H9 (cell line): ENCODE measurements at regions not wholly inside any gene's neighbourhood (a gene's known extent, or its start where the extent isn't known, plus 50 kb on each side); places are given as distances from the start of the nearest gene placed in this dataset.

ENCODE experiments used
- DNase-seq: peaks from one replicate; pipeline ENCODE4 v3.0.0-alpha.2; 2017
- H2AFZ ChIP-seq: one replicate; pipeline ENCODE4 v1.6.1; 2013; ENCODE audit warnings: mild to moderate bottlenecking, low read length, control low read depth, moderate library complexity
- H2AK5ac ChIP-seq: 2 replicates; pipeline ENCODE4 v1.6.1; 2013; ENCODE audit warnings: low read length, control low read depth, mixed read lengths; ENCODE audit not compliant: insufficient read length
- H2BK120ac ChIP-seq: one replicate; pipeline ENCODE4 v1.6.1; 2013; ENCODE audit warnings: low read depth, mild to moderate bottlenecking, low read length, control low read depth, inconsistent platforms; ENCODE audit not compliant: poor library complexity, severe bottlenecking
- H2BK12ac ChIP-seq: 2 replicates; pipeline ENCODE4 v1.6.1; 2013; ENCODE audit warnings: low read length, control low read depth, mixed read lengths, low read depth; ENCODE audit not compliant: insufficient read length
- H2BK15ac ChIP-seq: 2 replicates; pipeline ENCODE4 v1.6.1; 2013; ENCODE audit warnings: low read depth, low read length, control low read depth
- H2BK20ac ChIP-seq: one replicate; pipeline ENCODE4 v1.6.1; 2013; ENCODE audit warnings: low read depth, mild to moderate bottlenecking, low read length, control low read depth, inconsistent platforms; ENCODE audit not compliant: poor library complexity, severe bottlenecking
- H2BK5ac ChIP-seq: 2 replicates; pipeline ENCODE4 v1.6.1; 2013; ENCODE audit warnings: low read length, control low read depth, mixed read lengths; ENCODE audit not compliant: insufficient read length
- H3K14ac ChIP-seq: 2 replicates; pipeline ENCODE4 v1.6.1; 2013; ENCODE audit warnings: low read length, control low read depth; ENCODE audit not compliant: insufficient read depth
- H3K18ac ChIP-seq: 2 replicates; pipeline ENCODE4 v1.6.1; 2013; ENCODE audit warnings: low read depth, mild to moderate bottlenecking, mixed read lengths, low read length, control low read depth; ENCODE audit not compliant: insufficient read length
- H3K23ac ChIP-seq: 2 replicates; pipeline ENCODE4 v1.6.1; 2013; ENCODE audit warnings: low read length, control low read depth, mixed read lengths, low read depth; ENCODE audit not compliant: insufficient read length
- H3K23me2 ChIP-seq: 2 replicates; pipeline ENCODE4 v1.6.1; 2013; ENCODE audit warnings: low read depth, mild to moderate bottlenecking, mixed read lengths, low read length, control low read depth; ENCODE audit not compliant: insufficient read length, poor library complexity, severe bottlenecking
- H3K27ac ChIP-seq: 2 replicates; pipeline ENCODE4 v1.5.1; 2013; ENCODE audit warnings: low read length, control low read depth, mixed read lengths, low read depth; ENCODE audit not compliant: insufficient read length
- H3K27me3 ChIP-seq: 2 replicates; pipeline ENCODE4 v1.6.1; 2013; ENCODE audit warnings: low read length, control low read depth, inconsistent platforms; ENCODE audit not compliant: insufficient read depth
- H3K4ac ChIP-seq: 2 replicates; pipeline ENCODE4 v1.6.1; 2013; ENCODE audit warnings: low read depth, mild to moderate bottlenecking, control low read depth, inconsistent platforms, low read length, moderate library complexity
- H3K4me1 ChIP-seq: 2 replicates; pipeline ENCODE4 v1.6.1; 2013; ENCODE audit warnings: low read length, control low read depth, inconsistent platforms; ENCODE audit not compliant: insufficient read depth
- H3K4me2 ChIP-seq: 2 replicates; pipeline ENCODE4 v1.6.1; 2013; ENCODE audit warnings: low read length, control low read depth, mixed read lengths; ENCODE audit not compliant: insufficient read length, insufficient read depth
- H3K56ac ChIP-seq: 2 replicates; pipeline ENCODE4 v1.6.1; 2013; ENCODE audit warnings: low read depth, mild to moderate bottlenecking, mixed read lengths, low read length, control low read depth; ENCODE audit not compliant: insufficient read length
- H3K79me1 ChIP-seq: 2 replicates; pipeline ENCODE4 v1.6.1; 2013; ENCODE audit warnings: low read depth, mild to moderate bottlenecking, moderate library complexity, low read length, control low read depth, inconsistent platforms; ENCODE audit not compliant: insufficient read depth, poor library complexity, severe bottlenecking
- H3K79me2 ChIP-seq: 2 replicates; pipeline ENCODE4 v1.6.1; 2013; ENCODE audit warnings: low read length, control low read depth, inconsistent platforms; ENCODE audit not compliant: insufficient read depth
- H3K9ac ChIP-seq: 2 replicates; pipeline ENCODE4 v1.6.1; 2013; ENCODE audit warnings: low read length, control low read depth, mixed read lengths; ENCODE audit not compliant: insufficient read length; ENCODE audit errors: extremely low read depth
- H3K9me3 ChIP-seq: one replicate; pipeline ENCODE4 v1.6.1; 2013; ENCODE audit warnings: low read depth, low read length, inconsistent platforms; ENCODE audit not compliant: control insufficient read depth
- H3T11ph ChIP-seq: one replicate; pipeline ENCODE4 v1.6.1; 2013; ENCODE audit warnings: mild to moderate bottlenecking, low read length, control low read depth, inconsistent platforms
- H4K20me1 ChIP-seq: one replicate; pipeline ENCODE4 v1.6.1; 2013; ENCODE audit not compliant: control insufficient read depth, insufficient read length, insufficient read depth
- H4K5ac ChIP-seq: 2 replicates; pipeline ENCODE4 v1.6.1; 2013; ENCODE audit warnings: low read depth, mild to moderate bottlenecking, mixed read lengths, low read length, control low read depth; ENCODE audit not compliant: insufficient read length
- H4K8ac ChIP-seq: replicated peaks from 2 replicates; pipeline ENCODE4 v1.6.1; 2013; ENCODE audit warnings: low read length, control low read depth, mixed read lengths, low read depth; ENCODE audit not compliant: insufficient read length
- H4K91ac ChIP-seq: 2 replicates; pipeline ENCODE4 v1.6.1; 2013; ENCODE audit warnings: low read depth, mild to moderate bottlenecking, moderate library complexity, mixed read lengths, low read length, control low read depth; ENCODE audit not compliant: insufficient read length
- H3K27ac Mint-ChIP-seq, 3 experiments: 2 replicates in 2 of 3; 3 replicates in 1 of 3; pipeline ENCODE4 v1.8.0; 2020 to 2021; ENCODE audit warnings: mixed read lengths in 3 of 3, mild to moderate bottlenecking in 1 of 3, moderate library complexity in 1 of 3
- H3K27me3 Mint-ChIP-seq: 2 replicates; pipeline ENCODE4 v1.8.0; 2021; ENCODE audit warnings: low read depth, mild to moderate bottlenecking, moderate library complexity, mixed read lengths
- H3K36me3 Mint-ChIP-seq, 3 experiments: 2 replicates in 2 of 3; 3 replicates in 1 of 3; pipeline ENCODE4 v1.8.0; 2020 to 2021; ENCODE audit warnings: low read depth in 3 of 3, mixed read lengths in 3 of 3; ENCODE audit not compliant: insufficient read depth in 1 of 3
- H3K4me1 Mint-ChIP-seq, 2 experiments: 2 replicates each; pipeline ENCODE4 v1.8.0; 2020; ENCODE audit warnings: mixed read lengths in 2 of 2
- H3K4me3 Mint-ChIP-seq, 2 experiments: 2 replicates in 1 of 2; 3 replicates in 1 of 2; pipeline ENCODE4 v1.8.0; 2020 to 2021; ENCODE audit warnings: mild to moderate bottlenecking in 2 of 2, mixed read lengths in 2 of 2, moderate library complexity in 1 of 2
- H3K9me3 Mint-ChIP-seq, 2 experiments: 2 replicates in 1 of 2; 3 replicates in 1 of 2; pipeline ENCODE4 v1.8.0; 2020; ENCODE audit warnings: mild to moderate bottlenecking in 2 of 2, mixed read lengths in 2 of 2, moderate library complexity in 1 of 2
- CTCF ChIP-seq: fragments of 200-600 bp; sonication (generic); conservative IDR thresholded peaks from 3 replicates; pipeline ENCODE4 v1.8.0; 2021; ENCODE audit warnings: antibody characterized with exemption, mild to moderate bottlenecking
- WGBS: extraction: QIAGEN DNeasy Blood & Tissue Kit; methylation state at CpG from one replicate; pipeline ENCODE4 v1.1.7; 2013; ENCODE audit warnings: missing lambda C conversion rate, low lambda C conversion rate, mixed read lengths; ENCODE audit not compliant: insufficient read length; ENCODE audit errors: extremely low coverage; 5-methylcytosine and 5-hydroxymethylcytosine counted together

- H3K9me3 ChIP-seq = no peaks in the 10 kb centered on the region
- no peak overlapping the region for H2BK120ac ChIP-seq
- no peak overlapping the region for H2AK5ac ChIP-seq
- no peak overlapping the region for H2AFZ ChIP-seq
- no peak overlapping the region for H3K9ac ChIP-seq
- H2BK5ac ChIP-seq = no peak overlapping the region
- WGBS = no CpG with 5 or more reads among the region's 6 CpGs
- no peak overlapping the region for H3K27ac ChIP-seq
- no peak for TF ChIP-seq CTCF
- H4K91ac ChIP-seq = no peak overlapping the region
- H3K27me3 ChIP-seq = no peaks in the 10 kb centered on the region
- H3K79me1 ChIP-seq = no peaks in the 10 kb centered on the region
- H3K4me3 Mint-ChIP-seq = no peak overlapping the region
- H3K9me3 Mint-ChIP-seq = no peaks in the 10 kb centered on the region
- H3K79me2 ChIP-seq = no peaks in the 10 kb centered on the region
- H3K4me1 Mint-ChIP-seq = peaks cover 0 to 17% of the 10 kb centered on the region in 2 experiments; a peak in 3 of 4 replicates
- H3K4me1 ChIP-seq = no peaks in the 10 kb centered on the region
- no peak overlapping the region for H3K27ac Mint-ChIP-seq
- H4K5ac ChIP-seq = no peak overlapping the region
- no peaks in the 10 kb centered on the region for H3K23me2 ChIP-seq
- no peak overlapping the region for H2BK20ac ChIP-seq
- H4K20me1 ChIP-seq = no peaks in the 10 kb centered on the region
- H3K23ac ChIP-seq = no peak overlapping the region
- no peak overlapping the region for H3T11ph ChIP-seq
- H3K27me3 Mint-ChIP-seq = no peaks in the 10 kb centered on the region
- H3K18ac ChIP-seq = no peak overlapping the region
- no peak overlapping the region for H3K14ac ChIP-seq
- H2BK15ac ChIP-seq = no peak overlapping the region
- H3K56ac ChIP-seq = no peak overlapping the region
- no peak overlapping the region for H2BK12ac ChIP-seq
- no peak overlapping the region for H4K8ac ChIP-seq
- no peak for DNase-seq
- no peaks in the 10 kb centered on the region for H3K36me3 Mint-ChIP-seq
- no peak overlapping the region for H3K4me2 ChIP-seq
- H3K4ac ChIP-seq = no peak overlapping the region
Measured at GRCh38 chr2:193847991-193848390, 1653.3 kb upstream of the TMEFF2 start.
